BLaER1 (cell line): ENCODE measurements at regions not wholly inside any gene's neighbourhood (a gene's known extent, or its start where the extent isn't known, plus 50 kb on each side); places are given as distances from the start of the nearest gene placed in this dataset.

Experiments
- H3K27ac ChIP-seq: shearing (Covaris generic); formaldehyde crosslinking; 2 replicates; pipeline ENCODE4 v1.8.1; 2022
- H3K27me3 ChIP-seq: shearing (Covaris generic); formaldehyde crosslinking; 2 replicates; pipeline ENCODE4 v1.8.1; 2022
- H3K36me3 ChIP-seq: shearing (Covaris generic); formaldehyde crosslinking; 2 replicates; pipeline ENCODE4 v1.8.1; 2022
- H3K4me1 ChIP-seq: shearing (Covaris generic); formaldehyde crosslinking; 2 replicates; pipeline ENCODE4 v1.8.1; 2022
- H3K4me2 ChIP-seq: shearing (Covaris generic); formaldehyde crosslinking; 2 replicates; pipeline ENCODE4 v1.8.1; 2022
- H3K4me3 ChIP-seq: shearing (Covaris generic); formaldehyde crosslinking; 2 replicates; pipeline ENCODE4 v1.8.1; 2022
- H3K9ac ChIP-seq: shearing (Covaris generic); formaldehyde crosslinking; 2 replicates; pipeline ENCODE4 v1.8.1; 2022
- H3K9me3 ChIP-seq: shearing (Covaris generic); formaldehyde crosslinking; 2 replicates; pipeline ENCODE4 v1.8.1; 2022
- H4K20me1 ChIP-seq: shearing (Covaris generic); formaldehyde crosslinking; 2 replicates; pipeline ENCODE4 v1.8.1; 2022
- Cebpa-rat ChIP-seq: shearing (Covaris generic); IDR thresholded peaks from 2 replicates; pipeline ENCODE4 v1.8.1; 2022

- no peaks in the 10 kb centered on the region for H3K4me1 ChIP-seq
- no peaks in the 10 kb centered on the region for H3K27me3 ChIP-seq
- no peaks in the 10 kb centered on the region for H4K20me1 ChIP-seq
- H3K9ac ChIP-seq: no peak overlapping the region
- no peak for TF ChIP-seq Cebpa-rat
- no peaks in the 10 kb centered on the region for H3K9me3 ChIP-seq
- H3K4me2 ChIP-seq: no peak overlapping the region
- H3K4me3 ChIP-seq: no peak overlapping the region
- H3K27ac ChIP-seq: no peak overlapping the region
- no peaks in the 10 kb centered on the region for H3K36me3 ChIP-seq
Observed at GRCh38 chr5:97919719-97920118, 736.7 kb upstream of the RIOK2 start.

GRCh38 chr5:97922776-97923175 is 739.7 kb upstream of the RIOK2 start:
- H3K9ac ChIP-seq: no peak overlapping the region
- TF ChIP-seq Cebpa-rat: no peak
- no peaks in the 10 kb centered on the region for H3K27me3 ChIP-seq

GRCh38 chr5:97923496-97923895 is 740.4 kb upstream of the RIOK2 start:
- no peaks in the 10 kb centered on the region for H3K9me3 ChIP-seq
- H3K36me3 ChIP-seq: no peaks in the 10 kb centered on the region
- no peak overlapping the region for H3K4me2 ChIP-seq
- no peak overlapping the region for H3K9ac ChIP-seq
- no peak overlapping the region for H3K27ac ChIP-seq
- TF ChIP-seq Cebpa-rat: no peak
- H3K4me3 ChIP-seq: no peak overlapping the region
- no peaks in the 10 kb centered on the region for H3K27me3 ChIP-seq
- H3K4me1 ChIP-seq: no peaks in the 10 kb centered on the region
- no peaks in the 10 kb centered on the region for H4K20me1 ChIP-seq

More at GRCh38 chr5:97922776-97923175, 739.7 kb upstream of the RIOK2 start:
- Histone ChIP-seq H3K27ac (no peak overlapping the region), H4K20me1 (no peaks in the 10 kb centered on the region), H3K9me3 (no peaks in the 10 kb centered on the region), H3K4me2 (no peak overlapping the region), H3K4me3 (no peak overlapping the region), H3K4me1 (no peaks in the 10 kb centered on the region), H3K36me3 (no peaks in the 10 kb centered on the region)

- no peak overlapping the region for H3K9ac ChIP-seq
- H3K36me3 ChIP-seq: no peaks in the 10 kb centered on the region
- no peaks in the 10 kb centered on the region for H4K20me1 ChIP-seq
- no peak for TF ChIP-seq Cebpa-rat
- no peaks in the 10 kb centered on the region for H3K27me3 ChIP-seq
- H3K27ac ChIP-seq: no peak overlapping the region
- no peaks in the 10 kb centered on the region for H3K9me3 ChIP-seq
- no peak overlapping the region for H3K4me3 ChIP-seq
- no peak overlapping the region for H3K4me2 ChIP-seq
- no peaks in the 10 kb centered on the region for H3K4me1 ChIP-seq
Observed at GRCh38 chr5:97923997-97924396, 741.0 kb upstream of the RIOK2 start.

GRCh38 chr5:97929383-97929782 is 746.3 kb upstream of the RIOK2 start:
- H3K27me3 ChIP-seq: no peaks in the 10 kb centered on the region
- no peak overlapping the region for H3K4me3 ChIP-seq
- H3K9me3 ChIP-seq: no peaks in the 10 kb centered on the region

GRCh38 chr5:97931829-97932228 is 748.8 kb upstream of the RIOK2 start:
- Histone ChIP-seq H3K36me3 (no peaks in the 10 kb centered on the region), H3K27me3 (no peaks in the 10 kb centered on the region)
- no peak for TF ChIP-seq Cebpa-rat

More at GRCh38 chr5:97929383-97929782, 746.3 kb upstream of the RIOK2 start:
- no peak overlapping the region for H3K27ac ChIP-seq
- no peak overlapping the region for H3K9ac ChIP-seq
- no peaks in the 10 kb centered on the region for H3K36me3 ChIP-seq
- no peak overlapping the region for H3K4me2 ChIP-seq
- no peak for TF ChIP-seq Cebpa-rat
- H4K20me1 ChIP-seq: no peaks in the 10 kb centered on the region
- no peaks in the 10 kb centered on the region for H3K4me1 ChIP-seq

GRCh38 chr5:97936231-97936630 is 753.2 kb upstream of the RIOK2 start:
- Histone ChIP-seq H3K27me3 (no peaks in the 10 kb centered on the region), H3K27ac (no peak overlapping the region), H3K9ac (no peak overlapping the region), H4K20me1 (no peaks in the 10 kb centered on the region), H3K9me3 (no peaks in the 10 kb centered on the region), H3K4me2 (no peak overlapping the region), H3K4me1 (no peaks in the 10 kb centered on the region), H3K36me3 (no peaks in the 10 kb centered on the region), H3K4me3 (no peak overlapping the region)
- no peak for TF ChIP-seq Cebpa-rat

More at GRCh38 chr5:97931829-97932228, 748.8 kb upstream of the RIOK2 start:
- Histone ChIP-seq H3K4me1 (no peaks in the 10 kb centered on the region), H3K9ac (no peak overlapping the region), H4K20me1 (no peaks in the 10 kb centered on the region), H3K9me3 (no peaks in the 10 kb centered on the region), H3K27ac (no peak overlapping the region), H3K4me3 (no peak overlapping the region), H3K4me2 (no peak overlapping the region)

GRCh38 chr5:97937846-97938245 is 754.8 kb upstream of the RIOK2 start:
- no peaks in the 10 kb centered on the region for H4K20me1 ChIP-seq
- no peaks in the 10 kb centered on the region for H3K4me1 ChIP-seq
- H3K27me3 ChIP-seq: no peaks in the 10 kb centered on the region
- H3K36me3 ChIP-seq: no peaks in the 10 kb centered on the region
- H3K9me3 ChIP-seq: no peaks in the 10 kb centered on the region
- H3K4me2 ChIP-seq: no peak overlapping the region
- no peak for TF ChIP-seq Cebpa-rat
- no peak overlapping the region for H3K27ac ChIP-seq
- no peak overlapping the region for H3K4me3 ChIP-seq
- H3K9ac ChIP-seq: no peak overlapping the region

- Histone ChIP-seq H3K4me3 (no peak overlapping the region), H4K20me1 (no peaks in the 10 kb centered on the region), H3K9ac (no peak overlapping the region), H3K27ac (no peak overlapping the region), H3K4me1 (no peaks in the 10 kb centered on the region), H3K27me3 (no peaks in the 10 kb centered on the region), H3K9me3 (no peaks in the 10 kb centered on the region), H3K4me2 (no peak overlapping the region), H3K36me3 (no peaks in the 10 kb centered on the region)
- TF ChIP-seq Cebpa-rat: no peak
Observed at GRCh38 chr5:97943036-97943435, 760.0 kb upstream of the RIOK2 start.

GRCh38 chr5:97951139-97951538 is 768.1 kb upstream of the RIOK2 start:
- no peak for TF ChIP-seq Cebpa-rat
- Histone ChIP-seq H3K4me2 (no peak overlapping the region), H4K20me1 (no peaks in the 10 kb centered on the region), H3K36me3 (no peaks in the 10 kb centered on the region), H3K9ac (no peak overlapping the region), H3K27me3 (no peaks in the 10 kb centered on the region), H3K4me3 (no peak overlapping the region), H3K9me3 (0 out of 2 replicates have a peak, but pooled peaks cover 5% of the 10 kb centered on the region), H3K27ac (no peak overlapping the region), H3K4me1 (no peaks in the 10 kb centered on the region)

- H3K27me3 ChIP-seq: no peaks in the 10 kb centered on the region
- no peaks in the 10 kb centered on the region for H3K36me3 ChIP-seq
- TF ChIP-seq Cebpa-rat: no peak
Observed at GRCh38 chr5:97955450-97955849, 772.4 kb upstream of the RIOK2 start.

More at GRCh38 chr5:97955450-97955849, 772.4 kb upstream of the RIOK2 start:
- Histone ChIP-seq H3K9me3 (0 out of 2 replicates have a peak, but pooled peaks cover 7% of the 10 kb centered on the region), H3K4me2 (no peak overlapping the region), H3K4me3 (no peak overlapping the region), H3K27ac (no peak overlapping the region), H3K4me1 (no peaks in the 10 kb centered on the region), H4K20me1 (no peaks in the 10 kb centered on the region), H3K9ac (no peak overlapping the region)
